Astrocyte (in vitro differentiated cells and primary cell): ENCODE measurements at regions not wholly inside any gene's neighbourhood (a gene's known extent, or its start where the extent isn't known, plus 50 kb on each side); places are given as distances from the start of the nearest gene placed in this dataset.

ENCODE experiments used
- DNase-seq: peaks from one replicate; pipeline ENCODE4 v3.0.0-alpha.2; 2010; ENCODE audit warnings: low read depth
- FAIRE-seq: peaks from 2 replicates; lab custom pipeline; 2011; peaks lifted over from hg19 to GRCh38; lab: Jason Lieb, UNC
- H2AFZ ChIP-seq: 2 replicates; pipeline ENCODE4 v1.6.0; 2012; ENCODE audit warnings: low read depth, low read length, inconsistent platforms
- H3K27ac ChIP-seq: 2 replicates; pipeline ENCODE4 v1.5.1; 2011; ENCODE audit warnings: low read depth, low read length, inconsistent platforms
- H3K27me3 ChIP-seq: 2 replicates; pipeline ENCODE4 v1.6.0; 2011; ENCODE audit warnings: low read length, inconsistent platforms; ENCODE audit not compliant: insufficient read depth
- H3K36me3 ChIP-seq: 2 replicates; pipeline ENCODE4 v1.5.1; 2011; ENCODE audit warnings: low read length, inconsistent platforms; ENCODE audit not compliant: insufficient read depth
- H3K4me1 ChIP-seq: 2 replicates; pipeline ENCODE4 v1.5.1; 2011; ENCODE audit warnings: low read length, inconsistent platforms; ENCODE audit not compliant: insufficient read depth
- H3K4me2 ChIP-seq: 2 replicates; pipeline ENCODE4 v1.6.0; 2012; ENCODE audit warnings: low read length, inconsistent platforms
- H3K4me3 ChIP-seq: 2 replicates; pipeline ENCODE4 v1.5.1; 2011; ENCODE audit warnings: low read depth, mild to moderate bottlenecking, low read length, inconsistent platforms; ENCODE audit not compliant: insufficient read depth
- H3K79me2 ChIP-seq: 2 replicates; pipeline ENCODE4 v1.6.0; 2012; ENCODE audit warnings: mild to moderate bottlenecking, low read length, inconsistent platforms; ENCODE audit not compliant: insufficient read depth
- H3K9ac ChIP-seq: 2 replicates; pipeline ENCODE4 v1.6.0; 2012; ENCODE audit warnings: mild to moderate bottlenecking, low read length, inconsistent platforms
- H3K9me3 ChIP-seq: 2 replicates; pipeline ENCODE4 v1.5.1; 2012; ENCODE audit warnings: low read depth, mild to moderate bottlenecking, low read length, inconsistent platforms; ENCODE audit not compliant: insufficient read depth
- H4K20me1 ChIP-seq: 2 replicates; pipeline ENCODE4 v1.6.0; 2012; ENCODE audit warnings: low read length, inconsistent platforms; ENCODE audit not compliant: insufficient read depth
- H3K27ac Mint-ChIP-seq: one replicate; pipeline ENCODE4 v1.8.0; 2021; ENCODE audit warnings: mild to moderate bottlenecking, mixed read lengths; ENCODE audit not compliant: unreplicated experiment
- H3K27me3 Mint-ChIP-seq: one replicate; pipeline ENCODE4 v1.8.0; 2021; ENCODE audit warnings: low read depth, mixed read lengths; ENCODE audit not compliant: unreplicated experiment
- H3K36me3 Mint-ChIP-seq: one replicate; pipeline ENCODE4 v1.8.0; 2021; ENCODE audit warnings: low read depth, mixed read lengths; ENCODE audit not compliant: unreplicated experiment
- H3K4me1 Mint-ChIP-seq: one replicate; pipeline ENCODE4 v1.8.0; 2021; ENCODE audit warnings: low read depth, mixed read lengths; ENCODE audit not compliant: unreplicated experiment
- H3K4me3 Mint-ChIP-seq: one replicate; pipeline ENCODE4 v1.8.0; 2021; ENCODE audit warnings: mild to moderate bottlenecking, moderate library complexity, mixed read lengths; ENCODE audit not compliant: unreplicated experiment
- H3K9me3 Mint-ChIP-seq: one replicate; pipeline ENCODE4 v1.8.0; 2021; ENCODE audit warnings: mild to moderate bottlenecking, mixed read lengths; ENCODE audit not compliant: unreplicated experiment
- EZH2 ChIP-seq: IDR thresholded peaks from 2 replicates; pipeline ENCODE4 v1.6.1; 2012; ENCODE audit warnings: mild to moderate bottlenecking, low read length, inconsistent platforms; ENCODE audit not compliant: insufficient read depth
- TF ChIP-seq, protein P1 (sequence below): IDR thresholded peaks from 2 replicates; pipeline ENCODE4 v1.5.1; 2011; ENCODE audit warnings: low read depth, mild to moderate bottlenecking, inconsistent platforms, low read length, moderate library complexity; ENCODE audit not compliant: insufficient read depth

DNA sequence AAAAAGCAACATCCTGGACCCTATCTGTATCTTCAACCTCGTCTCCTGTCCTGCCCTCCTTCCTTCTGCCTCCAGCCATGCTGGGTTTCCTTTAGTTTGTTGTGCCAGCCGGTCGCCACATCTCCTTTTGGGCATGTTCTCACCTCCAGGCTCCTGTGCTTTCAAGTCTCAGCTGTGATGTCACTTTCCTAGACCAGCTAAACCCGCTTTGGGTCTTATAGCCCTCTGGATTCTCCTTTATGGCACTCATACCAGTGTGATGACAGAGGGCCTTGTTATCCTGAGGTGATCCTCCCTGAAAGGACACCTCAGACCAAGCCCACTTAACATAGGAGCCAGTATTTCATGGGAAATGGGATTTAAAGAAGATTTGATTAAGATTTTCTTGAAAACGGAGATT is 108.6 kb downstream of the EMX2 start:
- Mint-ChIP-seq H3K27ac (no peak overlapping the region), H3K4me1 (peaks cover 12% of the 10 kb centered on the region), H3K27me3 (no peaks in the 10 kb centered on the region), H3K4me3 (no peak overlapping the region), H3K36me3 (no peaks in the 10 kb centered on the region), H3K9me3 (peaks cover 11% of the 10 kb centered on the region)
- Histone ChIP-seq H4K20me1 (no peaks in the 10 kb centered on the region), H3K27me3 (no peaks in the 10 kb centered on the region), H3K4me2 (no peak overlapping the region), H3K4me3 (no peak overlapping the region), H3K9ac (no peak overlapping the region), H3K36me3 (no peaks in the 10 kb centered on the region), H3K27ac (no peak overlapping the region), H2AFZ (no peak overlapping the region), H3K79me2 (no peaks in the 10 kb centered on the region), H3K4me1 (peaks cover 10% of the 10 kb centered on the region), H3K9me3 (peaks cover 4% of the 10 kb centered on the region)
- FAIRE-seq (no peak), DNase-seq (no peak)
- TF ChIP-seq, protein P1, sequence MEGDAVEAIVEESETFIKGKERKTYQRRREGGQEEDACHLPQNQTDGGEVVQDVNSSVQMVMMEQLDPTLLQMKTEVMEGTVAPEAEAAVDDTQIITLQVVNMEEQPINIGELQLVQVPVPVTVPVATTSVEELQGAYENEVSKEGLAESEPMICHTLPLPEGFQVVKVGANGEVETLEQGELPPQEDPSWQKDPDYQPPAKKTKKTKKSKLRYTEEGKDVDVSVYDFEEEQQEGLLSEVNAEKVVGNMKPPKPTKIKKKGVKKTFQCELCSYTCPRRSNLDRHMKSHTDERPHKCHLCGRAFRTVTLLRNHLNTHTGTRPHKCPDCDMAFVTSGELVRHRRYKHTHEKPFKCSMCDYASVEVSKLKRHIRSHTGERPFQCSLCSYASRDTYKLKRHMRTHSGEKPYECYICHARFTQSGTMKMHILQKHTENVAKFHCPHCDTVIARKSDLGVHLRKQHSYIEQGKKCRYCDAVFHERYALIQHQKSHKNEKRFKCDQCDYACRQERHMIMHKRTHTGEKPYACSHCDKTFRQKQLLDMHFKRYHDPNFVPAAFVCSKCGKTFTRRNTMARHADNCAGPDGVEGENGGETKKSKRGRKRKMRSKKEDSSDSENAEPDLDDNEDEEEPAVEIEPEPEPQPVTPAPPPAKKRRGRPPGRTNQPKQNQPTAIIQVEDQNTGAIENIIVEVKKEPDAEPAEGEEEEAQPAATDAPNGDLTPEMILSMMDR = no peak

DNA sequence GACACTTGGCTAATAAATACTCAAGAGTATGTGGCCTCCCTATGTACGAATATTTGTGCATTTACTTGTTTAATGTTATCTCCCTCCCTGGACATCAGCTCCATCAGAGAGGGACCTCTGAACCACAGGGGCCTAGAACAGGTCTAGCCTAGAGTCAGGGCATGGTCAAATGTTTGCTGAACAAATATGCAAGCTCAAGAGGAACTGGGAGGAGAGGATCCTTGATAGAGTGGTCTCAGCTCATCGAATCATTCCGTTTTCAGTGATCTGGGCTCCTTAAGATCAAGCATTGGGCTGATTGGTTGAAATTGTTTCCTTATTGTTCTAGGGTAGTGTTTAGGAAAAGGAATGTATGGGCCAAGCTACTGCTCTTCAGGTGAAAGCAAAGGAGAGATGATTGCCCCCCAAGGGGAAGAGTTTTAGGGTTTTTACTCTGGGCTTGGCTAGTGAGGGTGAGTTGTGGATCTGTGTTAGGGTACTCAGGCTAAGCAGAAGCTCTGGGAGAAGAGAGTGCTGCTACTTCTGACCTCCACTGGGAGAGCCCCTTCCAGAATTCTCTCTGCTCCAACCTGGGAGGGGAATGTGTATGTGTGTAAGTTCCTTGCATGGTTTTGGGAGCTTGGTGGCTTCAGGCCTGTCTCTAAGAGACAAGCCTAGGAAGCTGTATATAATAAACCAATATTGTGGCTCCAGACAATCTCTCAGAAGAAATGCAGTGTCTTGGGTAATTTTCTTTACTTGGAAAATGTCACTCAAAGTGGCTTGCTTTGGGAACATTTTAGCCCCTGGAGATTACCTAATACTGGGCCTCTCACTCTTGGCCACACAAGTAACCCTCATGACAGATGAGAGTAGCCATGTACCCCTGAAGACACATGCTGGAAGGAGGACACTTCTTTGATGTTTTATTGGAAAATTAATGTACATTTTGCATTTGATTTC is 110.0 kb downstream of the EMX2 start:
- peak overlapping the region; percentile 12 for H3K4me2 ChIP-seq
- TF ChIP-seq, protein P1 = no peak
- no peak for TF ChIP-seq EZH2
- no peak overlapping the region for H2AFZ ChIP-seq
- no peak overlapping the region for H3K4me3 ChIP-seq
- no peaks in the 10 kb centered on the region for H3K36me3 Mint-ChIP-seq
- peaks cover 11% of the 10 kb centered on the region for H3K9me3 Mint-ChIP-seq
- no peaks in the 10 kb centered on the region for H3K27me3 Mint-ChIP-seq
- H3K27ac ChIP-seq = no peak overlapping the region
- no peaks in the 10 kb centered on the region for H3K36me3 ChIP-seq
- no peak for FAIRE-seq
- no peak overlapping the region for H3K4me3 Mint-ChIP-seq
- no peaks in the 10 kb centered on the region for H4K20me1 ChIP-seq
- peaks cover 10% of the 10 kb centered on the region for H3K4me1 ChIP-seq
- peak overlapping the region; percentile 89 for H3K27ac Mint-ChIP-seq
- H3K9ac ChIP-seq = no peak overlapping the region
- H3K9me3 ChIP-seq = peaks cover 4% of the 10 kb centered on the region
- DNase-seq = no peak
- H3K27me3 ChIP-seq = no peaks in the 10 kb centered on the region
- no peaks in the 10 kb centered on the region for H3K79me2 ChIP-seq
- peaks cover 12% of the 10 kb centered on the region for H3K4me1 Mint-ChIP-seq

DNA sequence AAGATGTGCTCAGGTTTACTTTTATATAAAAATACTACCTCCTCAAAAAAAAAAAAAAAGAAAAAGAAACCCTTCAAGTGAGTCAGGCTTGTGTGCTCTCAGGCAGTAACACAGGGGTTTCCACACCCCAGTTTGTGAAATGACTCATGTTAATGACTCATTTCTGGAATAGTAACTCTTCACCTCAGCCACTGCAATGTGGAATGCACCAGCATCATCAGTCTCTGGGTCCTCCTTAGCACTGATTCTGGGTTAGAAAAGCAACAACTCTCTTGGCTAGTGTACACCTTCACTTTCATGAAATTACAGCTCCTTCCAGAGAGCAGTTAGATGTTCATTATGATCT is 110.6 kb downstream of the EMX2 start:
- TF ChIP-seq EZH2 = no peak
- TF ChIP-seq, protein P1 = no peak
- Mint-ChIP-seq H3K27ac (peak overlapping the region; percentile 89), H3K9me3 (peaks cover 11% of the 10 kb centered on the region), H3K36me3 (no peaks in the 10 kb centered on the region), H3K4me3 (no peak overlapping the region), H3K27me3 (no peaks in the 10 kb centered on the region), H3K4me1 (peaks cover 12% of the 10 kb centered on the region)
- no peak overlapping the region for H3K9ac ChIP-seq
- peak; percentile 96 for FAIRE-seq
- no peaks in the 10 kb centered on the region for H3K79me2 ChIP-seq
- no peak overlapping the region for H3K4me3 ChIP-seq
- no peak overlapping the region for H2AFZ ChIP-seq
- peak; percentile 93 for DNase-seq
- H3K27ac ChIP-seq = no peak overlapping the region
- H3K27me3 ChIP-seq = no peaks in the 10 kb centered on the region
- no peaks in the 10 kb centered on the region for H4K20me1 ChIP-seq
- no peak overlapping the region for H3K4me2 ChIP-seq
- no peaks in the 10 kb centered on the region for H3K36me3 ChIP-seq
- peaks cover 4% of the 10 kb centered on the region for H3K9me3 ChIP-seq
- H3K4me1 ChIP-seq = peaks cover 10% of the 10 kb centered on the region
